GM21786 (cell line): ENCODE measurements at regions not wholly inside any gene's neighbourhood (a gene's known extent, or its start where the extent isn't known, plus 50 kb on each side); places are given as distances from the start of the nearest gene placed in this dataset.

Source experiments
- ATAC-seq: cut with Tn5 transposase; IDR thresholded peaks from one replicate; pipeline ENCODE4 v1.9.1; 2021; ENCODE audit not compliant: unreplicated experiment

GRCh38 chr1:71191520-71191919, 110.7 kb upstream of the ZRANB2 start:
- ATAC-seq = no peak

DNA sequence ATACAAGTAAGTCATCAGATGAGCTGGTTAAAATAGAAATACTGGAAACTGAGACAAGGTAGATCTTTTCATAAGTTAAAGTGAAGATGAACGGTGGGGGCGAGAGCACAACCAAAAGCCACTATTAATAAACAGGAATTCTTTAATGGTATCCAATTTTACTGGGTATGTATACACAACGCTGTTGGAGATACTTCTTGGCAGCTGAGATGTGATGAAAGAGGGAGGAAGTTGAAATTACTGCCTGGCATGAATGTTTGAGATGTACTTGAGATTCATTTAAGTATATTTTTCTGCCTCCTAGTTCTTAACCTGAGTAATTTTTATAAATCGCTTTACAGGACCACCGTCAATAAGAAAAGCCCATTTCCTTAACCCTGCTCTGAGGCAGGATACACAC, 110.0 kb upstream of the ZRANB2 start:
- ATAC-seq = no peak

DNA sequence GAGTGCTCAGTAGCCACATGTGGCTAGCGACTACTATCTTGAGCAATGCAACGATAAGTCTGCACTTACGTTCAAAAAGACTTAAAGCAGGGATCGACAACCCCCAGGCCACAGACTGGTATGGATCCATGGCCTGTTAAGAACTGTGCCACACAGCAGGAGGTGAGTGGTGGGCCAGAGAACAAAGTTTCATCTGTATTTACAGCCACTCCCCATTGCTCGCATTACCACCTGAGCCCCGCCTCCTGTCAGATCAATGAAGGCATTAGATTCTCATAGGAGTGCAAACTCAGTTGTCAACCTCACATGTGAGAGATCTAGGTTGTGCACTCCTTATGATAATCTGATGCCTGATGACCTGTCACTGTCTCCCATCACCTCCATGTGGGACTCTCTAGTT, 103.6 kb upstream of the ZRANB2 start:
- no peak for ATAC-seq

DNA sequence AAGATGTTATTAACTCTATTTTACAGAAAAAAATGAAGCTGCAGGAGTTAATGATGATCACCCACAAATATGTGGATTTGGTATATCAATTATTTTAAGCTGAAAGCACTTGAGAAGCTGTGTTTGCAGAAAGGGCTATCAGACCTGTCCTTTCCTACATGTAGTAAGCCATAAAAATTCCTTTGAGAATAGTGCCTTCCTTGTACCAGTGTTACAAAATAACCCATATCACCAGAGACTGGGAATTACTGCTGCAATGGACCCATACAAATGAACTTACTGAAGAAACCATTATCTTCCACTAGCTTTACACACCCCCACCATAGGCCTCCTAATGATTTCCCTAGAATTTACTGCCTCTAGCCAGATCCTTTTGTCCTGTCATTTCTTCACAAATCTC, 99.2 kb upstream of the ZRANB2 start:
- ATAC-seq = no peak

DNA sequence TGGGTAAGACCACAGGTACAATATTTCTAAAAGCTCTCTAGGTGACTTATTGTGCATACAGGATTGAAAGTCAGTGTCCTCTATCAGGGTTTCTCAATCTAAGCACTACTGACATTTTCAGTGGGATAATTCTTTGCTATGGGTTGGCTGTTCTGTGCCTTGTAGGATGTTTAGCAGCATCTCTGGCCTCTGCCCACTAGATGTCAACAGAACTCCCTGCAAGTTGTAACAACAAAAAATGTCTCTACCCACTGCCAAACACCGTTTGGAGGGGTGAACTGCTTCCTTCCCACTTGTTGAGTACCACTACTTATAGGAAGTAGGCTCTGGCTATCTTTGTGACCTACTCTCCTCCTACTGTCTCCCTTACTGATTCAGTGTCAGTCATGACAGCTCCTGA, 90.1 kb upstream of the ZRANB2 start:
- ATAC-seq = no peak

DNA sequence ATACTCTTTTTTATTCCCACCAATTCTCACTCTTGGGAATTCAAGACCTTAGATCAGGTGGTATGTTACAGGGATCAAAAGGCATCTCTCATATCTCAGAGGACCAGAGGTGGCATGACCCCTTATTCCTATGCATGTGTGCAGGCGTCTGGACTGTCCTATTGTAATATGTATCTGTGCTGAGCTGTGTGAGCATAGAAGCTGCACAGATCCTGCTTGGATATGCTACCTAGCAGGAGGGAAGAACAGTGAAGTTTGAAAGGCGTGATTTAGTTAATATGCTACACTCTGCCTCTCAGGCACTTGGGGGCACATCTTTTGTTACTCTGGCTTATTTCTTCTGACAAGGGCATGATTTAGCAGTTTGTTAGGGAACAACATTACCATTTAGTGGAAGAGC, 86.7 kb upstream of the ZRANB2 start:
- ATAC-seq = no peak

GRCh38 chr1:71166178-71167173, 85.6 kb upstream of the ZRANB2 start:
- ATAC-seq = no peak

DNA sequence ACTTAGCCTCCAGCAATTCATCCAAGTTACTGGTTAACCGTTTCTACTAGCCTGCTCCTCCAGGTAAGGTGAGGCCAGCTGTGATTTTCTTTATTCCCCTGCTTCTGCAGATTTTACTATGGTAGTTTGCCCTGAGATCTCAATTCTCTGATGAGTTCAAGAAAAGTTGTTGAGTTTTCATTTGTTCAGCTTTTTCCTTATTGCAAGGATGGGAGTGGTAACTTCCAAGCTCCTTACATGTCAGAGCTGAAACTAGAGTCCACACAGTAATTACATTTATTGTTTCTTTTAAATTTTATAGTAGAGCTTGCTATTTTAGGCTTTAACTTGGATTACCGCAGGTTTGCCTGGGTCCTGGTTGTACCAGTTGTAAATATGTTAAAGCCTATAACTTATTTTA, 76.9 kb upstream of the ZRANB2 start:
- ATAC-seq = no peak

DNA sequence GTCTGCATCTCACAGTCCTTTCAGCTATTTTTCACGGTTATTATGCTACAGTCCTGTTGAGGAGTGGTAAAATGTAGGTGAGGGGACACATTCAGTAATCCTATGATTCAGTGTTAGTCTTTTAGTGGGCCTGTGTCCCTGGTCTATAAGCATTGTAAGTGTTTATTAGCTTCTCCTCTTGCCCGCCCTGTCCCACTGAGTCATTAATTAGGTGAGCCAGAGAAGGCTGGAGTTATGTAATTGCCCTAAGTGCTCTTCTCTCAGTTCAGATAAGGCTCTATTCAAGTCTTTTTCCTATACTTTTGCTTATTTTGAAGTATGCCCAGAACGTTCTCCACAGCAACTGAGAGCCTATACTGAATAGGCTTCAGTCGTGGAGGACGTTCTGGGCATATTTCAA, 76.3 kb upstream of the ZRANB2 start:
- ATAC-seq = no peak

DNA sequence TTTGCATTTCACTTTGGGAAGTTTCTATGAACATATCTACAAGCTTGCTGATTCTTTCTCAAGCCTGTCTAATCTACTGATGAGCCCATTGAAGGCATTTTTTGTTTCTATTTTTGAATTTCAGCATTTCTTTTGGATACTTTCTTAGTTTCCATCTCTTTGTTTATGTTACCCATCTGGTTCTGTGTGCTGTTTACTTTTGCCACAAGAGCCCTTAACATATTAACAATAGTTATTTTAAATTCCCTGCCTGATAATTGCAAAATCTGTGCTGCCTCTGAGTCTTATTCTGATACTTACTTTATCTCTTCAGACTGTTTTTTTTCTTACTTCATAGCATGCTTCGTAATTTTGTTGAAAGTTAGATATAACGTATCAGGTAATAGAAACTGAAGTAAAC, 75.8 kb upstream of the ZRANB2 start:
- no peak for ATAC-seq

DNA sequence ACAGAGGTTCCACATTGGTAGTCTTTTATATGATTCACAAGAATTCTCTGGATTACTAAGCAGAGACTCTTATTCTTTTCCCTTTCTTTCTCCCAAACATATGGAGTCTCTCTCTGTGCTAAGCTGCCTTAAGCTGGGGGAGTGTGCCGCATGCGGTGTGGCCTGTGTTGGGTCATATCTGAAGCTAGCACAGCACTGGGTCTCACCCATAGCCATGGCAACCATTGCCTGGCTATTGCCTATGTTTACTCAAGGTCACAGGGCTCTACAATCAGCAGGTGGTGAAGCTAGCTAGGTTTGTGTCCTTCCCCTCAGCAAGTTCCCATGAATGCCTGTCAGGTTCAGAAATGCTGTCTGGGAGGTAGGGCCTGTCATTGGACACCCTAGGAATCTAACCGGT, 73.6 kb upstream of the ZRANB2 start:
- ATAC-seq = no peak

- no peak for ATAC-seq
Measured at GRCh38 chr1:71153826-71154225, 73.0 kb upstream of the ZRANB2 start.

DNA sequence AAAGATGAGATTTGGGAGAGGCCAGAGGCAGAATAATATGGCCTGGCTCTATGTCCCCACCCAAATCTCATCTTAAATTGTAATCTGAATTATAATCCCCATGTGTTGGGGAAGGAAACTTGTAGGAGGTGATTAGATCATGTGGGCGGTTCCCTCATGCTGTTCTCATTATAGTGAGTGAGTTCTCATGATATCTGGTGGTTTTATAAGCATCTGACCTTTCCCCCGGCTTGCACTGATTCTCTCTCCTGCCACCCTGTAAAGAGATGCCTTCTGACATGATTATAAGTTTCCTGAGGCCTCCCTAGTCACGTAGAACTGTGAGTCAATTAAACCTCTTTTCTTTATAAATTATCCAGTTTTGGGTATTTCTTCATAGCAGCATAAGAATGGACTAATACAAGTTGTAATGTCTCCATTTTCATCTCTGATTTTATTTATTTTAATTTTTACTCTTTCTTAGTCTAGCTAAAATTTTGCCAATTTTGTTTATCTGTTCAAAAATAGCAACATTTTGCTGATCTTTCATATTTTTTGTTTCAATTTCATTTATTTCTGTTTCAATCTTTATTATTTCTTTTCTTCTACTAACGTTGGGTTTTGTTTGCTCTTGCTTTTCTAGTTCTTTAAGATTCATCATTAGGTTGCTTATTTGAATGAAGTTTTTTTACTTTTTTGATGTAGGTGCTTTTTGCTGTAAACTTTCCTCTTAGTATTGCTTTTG, 67.0 kb upstream of the ZRANB2 start:
- ATAC-seq = no peak

DNA sequence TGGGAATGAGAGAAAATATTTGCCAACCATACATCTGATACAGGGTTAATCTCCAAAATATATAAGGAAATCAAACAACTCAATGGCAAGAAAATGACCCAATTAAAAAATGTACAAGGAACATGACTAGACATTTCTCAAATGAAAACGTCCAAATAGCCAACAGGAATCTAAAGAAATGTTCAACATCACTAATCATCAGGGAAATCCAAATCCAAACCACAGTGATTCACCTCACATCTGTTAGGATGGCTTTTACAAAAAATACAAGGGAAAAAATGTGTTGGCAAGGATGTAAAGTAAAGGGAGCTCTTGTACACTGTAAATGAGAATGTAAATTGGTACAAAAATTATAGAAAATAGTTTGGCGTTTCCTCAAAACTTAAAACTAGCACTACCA, 54.7 kb upstream of the ZRANB2 start:
- ATAC-seq = no peak
